DOHH2 (cell line): ENCODE measurements at regions not wholly inside any gene's neighbourhood (a gene's known extent, or its start where the extent isn't known, plus 50 kb on each side); places are given as distances from the start of the nearest gene placed in this dataset.

Experiments used
- CTCF ChIP-seq: fragments of 200-600 bp; sonication (generic); IDR thresholded peaks from one replicate; pipeline ENCODE4 v1.5.1; 2014; ENCODE audit warnings: antibody characterized with exemption, mild to moderate bottlenecking, low read depth, low read length; ENCODE audit not compliant: poor library complexity, severe bottlenecking
- EZH2phosphoT487 ChIP-seq: fragments of 200-600 bp; sonication (generic); IDR thresholded peaks from 2 replicates; pipeline ENCODE4 v1.6.1; 2017; ENCODE audit warnings: borderline replicate concordance, mild to moderate bottlenecking, antibody characterized with exemption, low read length, moderate library complexity, mixed read lengths

DNA sequence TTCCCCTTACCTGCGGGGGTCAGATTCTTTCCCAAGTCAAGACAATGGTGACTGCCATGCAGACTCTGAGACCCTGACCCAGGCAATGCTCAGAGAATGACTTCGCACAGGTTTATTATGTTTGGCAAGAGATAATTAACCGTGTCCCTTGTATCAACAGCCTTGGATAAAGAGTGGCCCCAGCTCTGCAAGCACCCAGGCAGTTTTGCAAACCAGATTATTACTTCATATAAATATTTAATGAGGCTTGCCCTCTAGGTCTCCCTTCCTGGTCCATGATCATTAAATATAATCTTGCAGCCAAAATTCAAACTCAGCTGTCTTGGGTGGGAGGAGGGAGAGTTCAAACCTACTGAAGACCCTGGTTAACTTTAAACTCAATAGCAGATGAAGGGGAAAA is 156.5 kb downstream of the ANKRD60 start:
- TF ChIP-seq CTCF (no peak), EZH2phosphoT487 (no peak)
